Brain pericyte (primary cell): ENCODE measurements at regions not wholly inside any gene's neighbourhood (a gene's known extent, or its start where the extent isn't known, plus 50 kb on each side); places are given as distances from the start of the nearest gene placed in this dataset.
"Not testable (repeated sequence)": the region's sequence is repeated elsewhere in the genome, so short reads cannot be mapped to it uniquely, and the experiment has no call there.

Experiments used
- DNase-seq: peaks from one replicate; pipeline ENCODE4 v3.0.0-alpha.2; 2012; ENCODE audit warnings: low read depth, low spot score

GRCh38 chr20:41784209-41784958 lies 166.2 kb upstream of the CHD6 start:
- no peak for DNase-seq

GRCh38 chr20:41783423-41784208 lies 165.4 kb upstream of the CHD6 start:
- no peak for DNase-seq

- DNase-seq, result no peak
Observed at GRCh38 chr20:41782730-41783406, 164.7 kb upstream of the CHD6 start.

- no peak for DNase-seq
Observed at GRCh38 chr20:41782255-41782654, 164.1 kb upstream of the CHD6 start.

GRCh38 chr20:41776421-41776820 lies 158.2 kb upstream of the CHD6 start:
- no peak for DNase-seq

- no peak for DNase-seq
Observed at GRCh38 chr20:41774291-41774690, 156.1 kb upstream of the CHD6 start.

GRCh38 chr20:41770965-41771364 lies 152.8 kb upstream of the CHD6 start:
- no peak for DNase-seq

- no peak for DNase-seq
Observed at GRCh38 chr20:41770427-41770826, 152.2 kb upstream of the CHD6 start.

GRCh38 chr20:41769592-41770018 lies 151.4 kb upstream of the CHD6 start:
- no peak for DNase-seq

GRCh38 chr20:41750137-41750536 lies 132.0 kb upstream of the CHD6 start:
- DNase-seq, result no peak

GRCh38 chr20:41748756-41749582 lies 130.8 kb upstream of the CHD6 start:
- no peak for DNase-seq

- no peak for DNase-seq
Observed at GRCh38 chr20:41748051-41748450, 129.9 kb upstream of the CHD6 start.

- DNase-seq, result no peak
Observed at GRCh38 chr20:41747226-41747625, 129.0 kb upstream of the CHD6 start.

GRCh38 chr20:41746635-41747034 lies 128.5 kb upstream of the CHD6 start:
- no peak for DNase-seq

- no peak for DNase-seq
Observed at GRCh38 chr20:41738604-41739206, 120.5 kb upstream of the CHD6 start.

GRCh38 chr20:41735949-41736348 lies 117.8 kb upstream of the CHD6 start:
- no peak for DNase-seq

- DNase-seq, result no peak
Observed at GRCh38 chr20:41734506-41734945, 116.3 kb upstream of the CHD6 start.

GRCh38 chr20:41733151-41733550 lies 115.0 kb upstream of the CHD6 start:
- no peak for DNase-seq

GRCh38 chr20:41731198-41731597 lies 113.0 kb upstream of the CHD6 start:
- not testable (repeated sequence) for DNase-seq

GRCh38 chr20:41727681-41728080 lies 109.5 kb upstream of the CHD6 start:
- DNase-seq, result not testable (repeated sequence)

- no peak for DNase-seq
Observed at GRCh38 chr20:41726727-41727126, 108.5 kb upstream of the CHD6 start.
